SH-SY5Y (cell line): ENCODE measurements at regions not wholly inside any gene's neighbourhood (a gene's known extent, or its start where the extent isn't known, plus 50 kb on each side); places are given as distances from the start of the nearest gene placed in this dataset.

ENCODE experiments used
- GATA2 ChIP-seq: IDR thresholded peaks from 2 replicates; pipeline ENCODE4 v1.6.1; 2011; ENCODE audit warnings: mild to moderate bottlenecking, low read depth, low read length
- GATA3 ChIP-seq: IDR thresholded peaks from 2 replicates; pipeline ENCODE4 v1.6.1; 2011; ENCODE audit warnings: low read depth, mild to moderate bottlenecking, low read length, moderate library complexity

- peak; percentile 91 for TF ChIP-seq GATA3
- TF ChIP-seq GATA2 = peak; percentile 99
These were observed 412.2 kb upstream of the ZMIZ1 start for GRCh38 chr10:78656417-78657162.

- TF ChIP-seq GATA3 (no peak), GATA2 (no peak)
These were observed 411.5 kb upstream of the ZMIZ1 start for GRCh38 chr10:78657163-78657861.

- no peak for TF ChIP-seq GATA2
These were observed 411.0 kb upstream of the ZMIZ1 start for GRCh38 chr10:78657862-78658165.

GRCh38 chr10:78658645-78659597 is 409.8 kb upstream of the ZMIZ1 start:
- TF ChIP-seq GATA3 (no peak), GATA2 (no peak)

- no peak for TF ChIP-seq GATA3
- no peak for TF ChIP-seq GATA2
These were observed 409.2 kb upstream of the ZMIZ1 start for GRCh38 chr10:78659598-78659967.

GRCh38 chr10:78660446-78661106 is 408.2 kb upstream of the ZMIZ1 start:
- TF ChIP-seq GATA2 (no peak), GATA3 (no peak)

GRCh38 chr10:78663721-78664120 is 405.0 kb upstream of the ZMIZ1 start:
- TF ChIP-seq GATA2 = no peak
- TF ChIP-seq GATA3 = no peak

- TF ChIP-seq GATA3 = no peak
These were observed 403.7 kb upstream of the ZMIZ1 start for GRCh38 chr10:78664929-78665553.

GRCh38 chr10:78672918-78673317 is 395.8 kb upstream of the ZMIZ1 start:
- TF ChIP-seq GATA3 = no peak
- TF ChIP-seq GATA2 = no peak

GRCh38 chr10:78684947-78685346 is 383.8 kb upstream of the ZMIZ1 start:
- TF ChIP-seq GATA2 (no peak), GATA3 (no peak)

- TF ChIP-seq GATA2 (no peak), GATA3 (no peak)
These were observed 383.2 kb upstream of the ZMIZ1 start for GRCh38 chr10:78685466-78686103.

- TF ChIP-seq GATA3 (no peak), GATA2 (no peak)
These were observed 382.2 kb upstream of the ZMIZ1 start for GRCh38 chr10:78686444-78687060.

- no peak for TF ChIP-seq GATA2
- no peak for TF ChIP-seq GATA3
These were observed 381.1 kb upstream of the ZMIZ1 start for GRCh38 chr10:78687626-78688025.
